NCI-H69 (cell line): ENCODE measurements at regions not wholly inside any gene's neighbourhood (a gene's known extent, or its start where the extent isn't known, plus 50 kb on each side); places are given as distances from the start of the nearest gene placed in this dataset.

ENCODE experiments used
- DNase-seq: peaks from one replicate; lab custom pipeline; 2025; lab: John Stamatoyannopoulos, UW

- DNase-seq, result no peak
Measured at GRCh38 chr15:37581866-37582532, 352.4 kb upstream of the TMCO5A start.

- DNase-seq, result no peak
Measured at GRCh38 chr15:37582852-37583251, 351.6 kb upstream of the TMCO5A start.

GRCh38 chr15:37586011-37586583 lies 348.3 kb upstream of the TMCO5A start:
- DNase-seq, result no peak

- DNase-seq, result no peak
Measured at GRCh38 chr15:37586976-37587375, 347.5 kb upstream of the TMCO5A start.

GRCh38 chr15:37594417-37594816 lies 340.0 kb upstream of the TMCO5A start:
- peak; percentile 97 for DNase-seq

GRCh38 chr15:37595426-37595970 lies 338.9 kb upstream of the TMCO5A start:
- DNase-seq, result peak; percentile 50

GRCh38 chr15:37599156-37599555 lies 335.3 kb upstream of the TMCO5A start:
- no peak for DNase-seq

- DNase-seq, result no peak
Measured at GRCh38 chr15:37616215-37616614, 318.2 kb upstream of the TMCO5A start.

- no peak for DNase-seq
Measured at GRCh38 chr15:37618353-37618752, 316.1 kb upstream of the TMCO5A start.

- DNase-seq, result no peak
Measured at GRCh38 chr15:37619358-37620042, 314.9 kb upstream of the TMCO5A start.

GRCh38 chr15:37625576-37625975 lies 308.9 kb upstream of the TMCO5A start:
- DNase-seq, result no peak

GRCh38 chr15:37628507-37628906 lies 305.9 kb upstream of the TMCO5A start:
- no peak for DNase-seq

- no peak for DNase-seq
Measured at GRCh38 chr15:37636736-37637135, 297.7 kb upstream of the TMCO5A start.

- no peak for DNase-seq
Measured at GRCh38 chr15:37638116-37638515, 296.3 kb upstream of the TMCO5A start.

- no peak for DNase-seq
Measured at GRCh38 chr15:37638691-37639090, 295.7 kb upstream of the TMCO5A start.

GRCh38 chr15:37652646-37653417 lies 281.6 kb upstream of the TMCO5A start:
- no peak for DNase-seq

- DNase-seq, result peak; percentile 53
Measured at GRCh38 chr15:37678124-37678523, 256.3 kb upstream of the TMCO5A start.

- DNase-seq, result no peak
Measured at GRCh38 chr15:37679627-37680026, 254.8 kb upstream of the TMCO5A start.

GRCh38 chr15:37682304-37682703 lies 252.1 kb upstream of the TMCO5A start:
- peak; percentile 90 for DNase-seq

GRCh38 chr15:37691911-37692310 lies 242.5 kb upstream of the TMCO5A start:
- no peak for DNase-seq

GRCh38 chr15:37693926-37694325 lies 240.5 kb upstream of the TMCO5A start:
- DNase-seq, result no peak

- no peak for DNase-seq
Measured at GRCh38 chr15:37695719-37696118, 238.7 kb upstream of the TMCO5A start.
